DMS 273 (cell line): ENCODE measurements at regions not wholly inside any gene's neighbourhood (a gene's known extent, or its start where the extent isn't known, plus 50 kb on each side); places are given as distances from the start of the nearest gene placed in this dataset.

ENCODE experiments used
- DNase-seq: peaks from one replicate; lab custom pipeline; 2025; ENCODE audit not compliant: unreplicated experiment; lab: John Stamatoyannopoulos, UW

DNA sequence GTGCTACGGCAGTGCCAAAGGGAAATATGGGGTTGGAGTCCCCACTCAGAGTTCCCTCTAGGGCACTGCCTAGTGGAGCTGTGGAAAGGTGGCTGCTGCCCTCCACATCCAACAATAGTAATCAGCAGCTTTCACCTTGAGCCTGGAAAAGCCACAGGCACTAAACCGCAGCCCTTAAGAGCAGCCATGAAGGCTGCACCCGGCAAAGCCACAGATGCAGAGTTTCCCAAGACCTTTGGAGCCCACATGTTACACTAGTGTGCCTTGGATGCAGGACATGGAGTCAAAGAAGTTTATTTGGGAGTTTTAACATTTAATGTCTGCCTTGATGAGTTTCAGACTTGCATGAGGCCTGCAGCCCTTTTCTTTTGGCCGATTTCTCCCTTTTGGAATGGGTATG is 91.4 kb upstream of the HSF2 start:
- DNase-seq: no peak

GRCh38 chr6:122315842-122316241 is 83.6 kb upstream of the HSF2 start:
- no peak for DNase-seq

DNA sequence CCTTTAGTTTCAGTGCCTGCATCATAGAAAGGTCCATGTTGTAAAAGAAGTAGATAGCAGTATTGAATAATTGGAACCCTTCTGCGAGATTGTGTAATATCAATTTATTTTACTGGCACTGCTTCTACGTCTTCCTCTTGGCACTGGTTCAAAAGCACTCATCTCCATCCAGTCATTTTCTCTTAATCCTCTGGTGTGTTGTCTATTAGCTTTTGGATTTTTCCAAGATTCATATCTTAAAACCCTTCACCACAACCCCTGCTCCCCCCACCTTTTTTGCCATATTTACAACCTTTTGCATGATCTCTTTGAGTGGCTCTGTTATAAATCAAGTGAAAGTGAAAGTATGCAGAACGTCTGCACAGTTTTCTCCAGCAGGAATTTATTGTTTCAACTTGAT is 76.6 kb upstream of the HSF2 start:
- DNase-seq: no peak

DNA sequence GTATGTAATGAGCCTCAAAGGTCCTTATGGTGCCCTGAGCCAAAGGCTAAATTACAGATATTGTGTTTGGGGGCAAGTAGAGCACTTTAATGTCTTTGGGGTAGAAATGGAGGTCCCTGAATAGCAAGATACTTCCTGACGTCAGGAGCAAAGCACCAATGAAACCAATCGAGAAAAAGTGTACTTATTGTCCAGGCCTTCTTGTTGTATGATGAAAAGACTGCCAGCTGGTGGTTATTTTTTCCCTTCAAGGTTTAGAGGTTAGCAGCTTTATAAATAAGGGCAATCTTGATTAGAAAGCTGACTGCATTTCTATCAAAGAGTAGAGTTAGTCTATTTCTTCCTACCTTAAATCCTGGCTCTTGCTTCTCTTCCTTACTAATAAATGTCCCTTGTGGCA is 76.1 kb upstream of the HSF2 start:
- DNase-seq: no peak

DNA sequence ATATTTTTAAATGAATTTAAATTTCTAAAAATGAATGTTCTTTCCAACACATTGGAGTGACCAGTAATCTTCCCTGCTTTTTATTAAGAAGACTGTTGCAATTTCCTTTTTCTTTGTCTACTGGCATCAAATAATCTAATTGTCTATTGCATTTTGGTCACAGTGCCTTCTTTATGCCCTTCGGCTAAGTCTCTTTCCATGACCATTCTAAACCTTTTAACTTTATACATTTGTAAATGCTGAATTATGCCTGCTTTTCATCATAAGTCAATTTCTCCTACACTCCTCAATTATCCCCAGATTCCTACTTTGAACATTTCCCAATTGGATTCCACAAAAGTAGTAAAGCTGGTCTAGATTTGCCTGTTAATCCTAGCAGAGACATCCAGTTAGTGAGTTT is 69.1 kb upstream of the HSF2 start:
- DNase-seq: no peak

DNA sequence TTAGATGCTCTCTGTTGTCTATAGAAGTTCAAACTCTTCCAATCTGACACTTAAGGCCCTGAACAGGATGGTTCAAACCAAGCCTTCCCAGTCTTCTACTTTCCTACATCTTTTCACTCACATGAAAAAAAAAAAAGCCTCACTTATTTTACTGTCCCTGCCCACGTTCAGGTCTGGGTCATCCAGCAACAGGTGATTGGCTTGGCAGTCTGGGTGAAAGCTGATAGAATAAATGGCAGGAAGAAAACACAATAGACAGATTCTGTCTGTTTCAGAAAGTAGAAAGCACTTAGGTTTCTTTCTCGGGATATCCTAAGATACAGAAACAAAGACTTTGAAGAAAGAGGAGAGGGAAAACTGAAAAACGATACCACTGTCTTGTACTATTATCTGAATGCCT is 61.8 kb upstream of the HSF2 start:
- no peak for DNase-seq

- no peak for DNase-seq
These were observed 59.8 kb upstream of the HSF2 start for GRCh38 chr6:122339661-122340060.

GRCh38 chr6:122347280-122347679 is 52.2 kb upstream of the HSF2 start:
- DNase-seq: no peak

GRCh38 chr6:122347751-122348150 is 51.7 kb upstream of the HSF2 start:
- DNase-seq: no peak
